Esophagus squamous epithelium (tissue), 5 donors: ENCODE measurements at regions not wholly inside any gene's neighbourhood (a gene's known extent, or its start where the extent isn't known, plus 50 kb on each side); places are given as distances from the start of the nearest gene placed in this dataset.

Experiments used
- DNase-seq: peaks from one replicate; lab custom pipeline; 2025; lab: John Stamatoyannopoulos, UW
- H3K27ac ChIP-seq, 4 donors: fragments of 200-600 bp; sonication (generic); one replicate each; pipeline ENCODE4 v1.5.1; 2016 to 2019; ENCODE audit warnings: mild to moderate bottlenecking in 1 of 4
- H3K27me3 ChIP-seq, 4 donors: fragments of 200-600 bp; sonication (generic); 1 replicate in 3 of 4; 2 replicates in 1 of 4; pipeline versions ENCODE4 v1.5.1 to v1.6.0; 2017 to 2021; ENCODE audit warnings: antibody characterized with exemption in 1 of 4
- H3K36me3 ChIP-seq, 3 donors: fragments of 200-600 bp; sonication (generic); one replicate each; pipeline ENCODE4 v1.5.1; 2016 to 2019
- H3K4me1 ChIP-seq, 3 donors: fragments of 200-600 bp; sonication (generic); one replicate each; pipeline ENCODE4 v1.5.1; 2017 to 2019
- H3K4me3 ChIP-seq, 4 donors: fragments of 200-600 bp; sonication (generic); 1 replicate in 3 of 4; 2 replicates in 1 of 4; pipeline ENCODE4 v1.5.1; 2016 to 2019; ENCODE audit warnings: mild to moderate bottlenecking in 2 of 4, moderate library complexity in 1 of 4
- H3K9me3 ChIP-seq, 3 donors: fragments of 200-600 bp; sonication (generic); one replicate each; pipeline ENCODE4 v1.5.1; 2016 to 2019
- CTCF ChIP-seq, 6 experiments: fragments of 450-650 bp in 4 of 6; fragments of 200-600 bp in 2 of 6; sonication (generic) in 2 of 6; IDR thresholded peaks; one replicate each; pipeline ENCODE4 v1.5.1; 2016 to 2019; ENCODE audit warnings: antibody characterized with exemption in 6 of 6, mild to moderate bottlenecking in 4 of 6, moderate library complexity in 4 of 6
- POLR2A ChIP-seq, 4 donors: fragments of 450-650 bp; IDR thresholded peaks; one replicate each; pipeline ENCODE4 v1.6.1; 2017; ENCODE audit warnings: antibody characterized with exemption in 4 of 4, mild to moderate bottlenecking in 4 of 4, moderate library complexity in 3 of 4
- WGBS, 2 donors: methylation state at CpG; one replicate each; pipeline ENCODE4 v1.1.5; 2018; 5-methylcytosine and 5-hydroxymethylcytosine counted together
- intact Hi-C: fragments of 100-400 bp; cut with DNase I; formaldehyde crosslinking; loops from one replicate; pipeline ENCODE4 v1.15.0; 2022
- donor health status: DM: yes; HTN: yes; CAD: no.

GRCh38 chr4:186848437-186848836 is 124.8 kb upstream of the FAT1 start:
- no peak for DNase-seq
- TF ChIP-seq POLR2A (IDR thresholded peaks at IDR 0.05): no peak
- Histone ChIP-seq H3K4me3 (no peak overlapping the region), H3K36me3 (no peaks in the 10 kb centered on the region), H3K27me3 (no peaks in the 10 kb centered on the region), H3K27ac (no peak overlapping the region), H3K4me1 (peaks cover 8 to 38% (median 10%) of the 10 kb centered on the region in 3 donors), H3K9me3 (no peaks in the 10 kb centered on the region)
- intact Hi-C loops: no loop called here

- TF ChIP-seq CTCF (IDR thresholded peaks at IDR 0.05) (no peak), POLR2A (IDR thresholded peaks at IDR 0.05) (no peak)
- DNase-seq: no peak
- Histone ChIP-seq H3K4me3 (no peak overlapping the region), H3K27ac (peak overlapping the region; percentile 36 to 60 (median 52)), H3K9me3 (no peaks in the 10 kb centered on the region), H3K36me3 (no peaks in the 10 kb centered on the region), H3K27me3 (no peaks in the 10 kb centered on the region), H3K4me1 (peaks cover 0 to 12% (median 0%) of the 10 kb centered on the region in 3 donors)
- 43 to 65% methylated on average over 2 of the region's 2 CpGs for WGBS, 2 donors
- intact Hi-C loops: no loop called here
Measured at GRCh38 chr4:186851291-186852072, 127.8 kb upstream of the FAT1 start.

- no peak for TF ChIP-seq CTCF (IDR thresholded peaks at IDR 0.05)
- TF ChIP-seq POLR2A (IDR thresholded peaks at IDR 0.05): no peak
Measured at GRCh38 chr4:186852073-186852420, 128.4 kb upstream of the FAT1 start.

GRCh38 chr4:186852964-186853391 is 129.3 kb upstream of the FAT1 start:
- intact Hi-C loops: no loop called here
- Histone ChIP-seq H3K36me3 (no peaks in the 10 kb centered on the region), H3K27me3 (no peaks in the 10 kb centered on the region), H3K9me3 (no peaks in the 10 kb centered on the region), H3K4me3 (no peak overlapping the region), H3K27ac (no peak overlapping the region), H3K4me1 (peaks cover 0 to 10% (median 0%) of the 10 kb centered on the region in 3 donors)
- TF ChIP-seq CTCF (IDR thresholded peaks at IDR 0.05): no peak
- TF ChIP-seq POLR2A (IDR thresholded peaks at IDR 0.05): no peak
- 60 to 76% methylated on average over 1 of the region's 1 CpG for WGBS, 2 donors
- DNase-seq: no peak

More at GRCh38 chr4:186852073-186852420, 128.4 kb upstream of the FAT1 start:
- intact Hi-C loops: no loop called here
- Histone ChIP-seq H3K36me3 (no peaks in the 10 kb centered on the region), H3K9me3 (no peaks in the 10 kb centered on the region), H3K4me3 (no peak overlapping the region), H3K4me1 (peaks cover 0 to 10% (median 0%) of the 10 kb centered on the region in 3 donors), H3K27me3 (no peaks in the 10 kb centered on the region), H3K27ac (peak overlapping the region; percentile 36 to 60 (median 52))
- no peak for DNase-seq
- 30 to 61% methylated on average over 2 of the region's 2 CpGs for WGBS, 2 donors

- WGBS, 2 donors: 84 to 85% methylated on average over 3 of the region's 3 CpGs
- intact Hi-C loops: no loop called here
- no peaks in the 10 kb centered on the region for H3K27me3 ChIP-seq
- no peak overlapping the region for H3K4me3 ChIP-seq
- no peaks in the 10 kb centered on the region for H3K9me3 ChIP-seq
- peaks cover 0 to 10% (median 0%) of the 10 kb centered on the region in 3 donors for H3K4me1 ChIP-seq
- TF ChIP-seq CTCF (IDR thresholded peaks at IDR 0.05) (no peak), POLR2A (IDR thresholded peaks at IDR 0.05) (no peak)
- no peak overlapping the region for H3K27ac ChIP-seq
- DNase-seq: no peak
- no peaks in the 10 kb centered on the region for H3K36me3 ChIP-seq
Measured at GRCh38 chr4:186854256-186854655, 130.6 kb upstream of the FAT1 start.
